ENCODE measurements at regions not wholly inside any gene's neighbourhood (a gene's known extent, or its start where the extent isn't known, plus 50 kb on each side); places are given as distances from the start of the nearest gene placed in this dataset.

DNA sequence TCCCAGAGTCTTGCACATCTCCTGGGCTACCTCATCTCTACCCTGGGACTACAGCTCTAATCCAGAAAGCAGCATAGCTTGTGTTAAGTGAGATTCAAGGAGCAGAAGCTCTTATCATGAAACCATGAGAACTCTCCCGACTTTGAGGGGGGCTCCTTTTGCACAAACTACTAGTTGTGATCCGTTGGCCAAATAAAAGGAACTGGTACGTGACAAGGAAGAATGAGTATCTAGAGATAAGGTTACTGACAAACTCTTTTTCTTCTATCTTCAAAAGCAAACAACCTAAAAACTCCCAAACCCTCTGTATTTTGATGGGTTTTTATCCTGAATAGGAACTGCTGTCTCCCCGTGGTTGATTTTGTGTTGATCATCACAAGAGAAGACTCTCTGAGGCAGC, 168.5 kb downstream of the SLC24A2 start:
- H3K9ac ChIP-seq (ENCODE audit: low read length) = no peak overlapping the region
- no peaks in the 10 kb centered on the region for H4K20me1 ChIP-seq (ENCODE audit: insufficient read depth, low read length)
- no peak overlapping the region for H3K4me2 ChIP-seq (ENCODE audit: low read depth, low read length)
- H3K4me3 ChIP-seq (ENCODE audit: low read length) = no peak overlapping the region
- no peaks in the 10 kb centered on the region for H3K36me3 ChIP-seq (replicated peaks; ENCODE audit: insufficient read depth, low read length)
- TF ChIP-seq, protein P1, sequence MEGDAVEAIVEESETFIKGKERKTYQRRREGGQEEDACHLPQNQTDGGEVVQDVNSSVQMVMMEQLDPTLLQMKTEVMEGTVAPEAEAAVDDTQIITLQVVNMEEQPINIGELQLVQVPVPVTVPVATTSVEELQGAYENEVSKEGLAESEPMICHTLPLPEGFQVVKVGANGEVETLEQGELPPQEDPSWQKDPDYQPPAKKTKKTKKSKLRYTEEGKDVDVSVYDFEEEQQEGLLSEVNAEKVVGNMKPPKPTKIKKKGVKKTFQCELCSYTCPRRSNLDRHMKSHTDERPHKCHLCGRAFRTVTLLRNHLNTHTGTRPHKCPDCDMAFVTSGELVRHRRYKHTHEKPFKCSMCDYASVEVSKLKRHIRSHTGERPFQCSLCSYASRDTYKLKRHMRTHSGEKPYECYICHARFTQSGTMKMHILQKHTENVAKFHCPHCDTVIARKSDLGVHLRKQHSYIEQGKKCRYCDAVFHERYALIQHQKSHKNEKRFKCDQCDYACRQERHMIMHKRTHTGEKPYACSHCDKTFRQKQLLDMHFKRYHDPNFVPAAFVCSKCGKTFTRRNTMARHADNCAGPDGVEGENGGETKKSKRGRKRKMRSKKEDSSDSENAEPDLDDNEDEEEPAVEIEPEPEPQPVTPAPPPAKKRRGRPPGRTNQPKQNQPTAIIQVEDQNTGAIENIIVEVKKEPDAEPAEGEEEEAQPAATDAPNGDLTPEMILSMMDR (IDR thresholded peaks at IDR 0.05; ENCODE audit: low read length) = no peak
- TF ChIP-seq EZH2phosphoT487 (IDR thresholded peaks at IDR 0.05; ENCODE audit: low read length) = no peak
- TF ChIP-seq EZH2 (optimal IDR thresholded peaks at IDR 0.05; ENCODE audit: low read depth, low read length) = no peak
- no peaks in the 10 kb centered on the region for H3K9me3 ChIP-seq (replicated peaks; ENCODE audit: insufficient read depth, low read length)
- no peaks in the 10 kb centered on the region for H3K9me2 ChIP-seq (replicated peaks; ENCODE audit: insufficient read depth, low read length)
- H2AFZ ChIP-seq (ENCODE audit: low read length) = no peak overlapping the region
- no peaks in the 10 kb centered on the region for H3K79me2 ChIP-seq (ENCODE audit: low read length)
- no peak for DNase-seq
- no peak overlapping the region for H3K27ac ChIP-seq (ENCODE audit: low read length)
- H3K27me3 ChIP-seq (replicated peaks; ENCODE audit: insufficient read depth, low read length) = no peaks in the 10 kb centered on the region
- H3K4me1 ChIP-seq (ENCODE audit: low read length) = no peaks in the 10 kb centered on the region
- H3F3A ChIP-seq (ENCODE audit: insufficient read depth, low read length) = no peaks in the 10 kb centered on the region

DNA sequence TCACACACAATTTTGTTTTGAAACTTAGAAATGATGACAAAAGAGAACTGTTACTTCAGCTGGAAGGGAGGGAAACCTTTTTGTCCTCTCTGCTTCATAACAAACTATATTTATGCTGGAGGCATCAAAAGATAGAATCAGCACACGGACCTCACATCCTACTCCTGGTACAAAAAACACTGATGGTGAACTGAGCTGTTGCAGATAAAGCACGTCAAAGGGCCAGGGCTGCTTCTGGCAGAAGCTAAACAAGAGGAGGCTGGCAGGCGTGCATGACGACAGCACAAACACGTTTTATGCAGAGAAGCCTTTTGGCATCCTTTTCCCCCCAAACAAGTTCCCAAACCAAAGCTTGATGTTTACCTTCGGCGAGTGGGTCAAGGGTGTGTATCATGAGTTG, 169.6 kb downstream of the SLC24A2 start:
- no peak overlapping the region for H3K9ac ChIP-seq (ENCODE audit: low read length)
- no peak for TF ChIP-seq EZH2phosphoT487 (IDR thresholded peaks at IDR 0.05; ENCODE audit: low read length)
- no peak for TF ChIP-seq EZH2 (optimal IDR thresholded peaks at IDR 0.05; ENCODE audit: low read depth, low read length)
- TF ChIP-seq, protein P1 (IDR thresholded peaks at IDR 0.05; ENCODE audit: low read length) = no peak

DNA sequence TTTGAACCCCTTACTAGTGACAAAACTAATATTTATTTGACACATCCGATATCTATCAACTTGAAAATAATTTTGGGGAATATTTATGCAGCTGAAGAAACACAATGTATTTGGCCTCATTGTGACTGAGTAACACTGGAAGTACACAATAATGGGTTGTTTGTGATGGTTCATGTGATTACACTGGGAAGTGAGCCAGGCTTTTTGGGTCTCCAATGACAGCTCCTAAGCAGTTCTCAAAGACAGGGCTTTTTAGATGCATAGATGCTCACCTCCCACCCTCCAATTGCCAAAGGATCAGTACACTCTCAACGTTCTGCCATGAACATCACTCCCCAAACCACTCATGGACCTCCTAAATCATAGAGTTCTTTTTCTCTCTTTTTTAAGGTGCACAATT, 170.0 kb downstream of the SLC24A2 start:
- no peaks in the 10 kb centered on the region for H3K9me2 ChIP-seq (replicated peaks; ENCODE audit: insufficient read depth, low read length)
- TF ChIP-seq EZH2 (optimal IDR thresholded peaks at IDR 0.05; ENCODE audit: low read depth, low read length) (no peak), EZH2phosphoT487 (IDR thresholded peaks at IDR 0.05; ENCODE audit: low read length) (no peak)
- TF ChIP-seq, protein P1 (IDR thresholded peaks at IDR 0.05; ENCODE audit: low read length) = no peak
- no peak overlapping the region for H3K4me2 ChIP-seq (ENCODE audit: low read depth, low read length)
- H3F3A ChIP-seq (ENCODE audit: insufficient read depth, low read length) = no peaks in the 10 kb centered on the region
- no peak overlapping the region for H2AFZ ChIP-seq (ENCODE audit: low read length)
- H3K4me3 ChIP-seq (ENCODE audit: low read length) = no peak overlapping the region
- H3K36me3 ChIP-seq (replicated peaks; ENCODE audit: insufficient read depth, low read length) = no peaks in the 10 kb centered on the region
- no peaks in the 10 kb centered on the region for H4K20me1 ChIP-seq (ENCODE audit: insufficient read depth, low read length)
- H3K27me3 ChIP-seq (replicated peaks; ENCODE audit: insufficient read depth, low read length) = no peaks in the 10 kb centered on the region
- H3K9ac ChIP-seq (ENCODE audit: low read length) = no peak overlapping the region
- H3K4me1 ChIP-seq (ENCODE audit: low read length) = no peaks in the 10 kb centered on the region
- no peak for DNase-seq
- H3K79me2 ChIP-seq (ENCODE audit: low read length) = no peaks in the 10 kb centered on the region
- no peaks in the 10 kb centered on the region for H3K9me3 ChIP-seq (replicated peaks; ENCODE audit: insufficient read depth, low read length)
- no peak overlapping the region for H3K27ac ChIP-seq (ENCODE audit: low read length)

More for the DNA sequence above, 169.6 kb downstream of the SLC24A2 start:
- Histone ChIP-seq H3K4me1 (ENCODE audit: low read length) (no peaks in the 10 kb centered on the region), H3K36me3 (replicated peaks; ENCODE audit: insufficient read depth, low read length) (no peaks in the 10 kb centered on the region), H3F3A (ENCODE audit: insufficient read depth, low read length) (no peaks in the 10 kb centered on the region), H2AFZ (ENCODE audit: low read length) (no peak overlapping the region), H3K79me2 (ENCODE audit: low read length) (no peaks in the 10 kb centered on the region), H4K20me1 (ENCODE audit: insufficient read depth, low read length) (no peaks in the 10 kb centered on the region), H3K9me2 (replicated peaks; ENCODE audit: insufficient read depth, low read length) (no peaks in the 10 kb centered on the region), H3K4me3 (ENCODE audit: low read length) (no peak overlapping the region), H3K27ac (ENCODE audit: low read length) (no peak overlapping the region), H3K9me3 (replicated peaks; ENCODE audit: insufficient read depth, low read length) (no peaks in the 10 kb centered on the region), H3K27me3 (replicated peaks; ENCODE audit: insufficient read depth, low read length) (no peaks in the 10 kb centered on the region), H3K4me2 (ENCODE audit: low read depth, low read length) (no peak overlapping the region)
- DNase-seq = no peak

All from MM.1S (cell line).